ENCODE measurements at regions not wholly inside any gene's neighbourhood (a gene's known extent, or its start where the extent isn't known, plus 50 kb on each side); places are given as distances from the start of the nearest gene placed in this dataset.
A peak's percentile ranks its signal among the peaks of the same experiment; 100 is the strongest.
"Not testable (repeated sequence)": the region's sequence is repeated elsewhere in the genome, so short reads cannot be mapped to it uniquely, and the experiment has no call there.

DNA sequence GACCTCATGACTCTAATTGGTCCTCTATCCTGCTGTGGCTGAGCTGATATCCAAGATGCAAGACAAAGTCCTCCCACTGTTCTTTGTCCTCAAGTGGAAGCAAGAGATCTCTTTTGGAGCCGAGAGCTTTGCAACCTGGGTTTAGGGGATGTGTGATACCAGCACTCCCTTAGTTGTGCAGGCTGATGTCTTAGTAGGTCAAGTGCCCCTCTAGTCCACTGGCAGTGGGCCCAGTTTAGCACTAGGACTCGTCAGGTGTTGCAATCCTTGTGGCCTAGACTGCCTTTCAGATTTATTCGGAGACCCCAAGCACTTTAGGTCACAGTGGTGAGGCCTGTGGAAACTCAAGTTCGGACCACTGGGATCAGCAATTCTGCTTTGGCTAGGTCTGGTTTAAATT is 64.0 kb downstream of the GPRASP3 start:
- no peak for DNase-seq

DNA sequence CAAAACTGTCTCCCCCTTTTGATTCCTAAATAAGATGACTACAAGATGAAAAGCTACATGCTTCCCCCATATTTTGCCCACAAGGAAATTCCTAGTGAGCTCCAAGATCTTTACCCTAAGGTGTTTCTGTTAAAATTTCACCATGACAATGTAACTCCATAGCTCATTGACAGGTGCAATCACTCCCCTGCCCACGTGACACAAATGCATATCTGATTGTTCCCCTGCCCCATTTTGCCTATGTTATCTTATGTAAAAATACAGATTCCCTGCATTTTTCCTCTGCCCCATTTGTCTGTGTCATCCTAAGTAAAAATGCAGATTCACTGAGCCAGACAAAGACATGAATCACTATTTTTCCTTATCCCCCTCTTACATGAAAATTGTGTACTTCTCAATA is 66.7 kb downstream of the GPRASP3 start:
- DNase-seq, result no peak

DNA sequence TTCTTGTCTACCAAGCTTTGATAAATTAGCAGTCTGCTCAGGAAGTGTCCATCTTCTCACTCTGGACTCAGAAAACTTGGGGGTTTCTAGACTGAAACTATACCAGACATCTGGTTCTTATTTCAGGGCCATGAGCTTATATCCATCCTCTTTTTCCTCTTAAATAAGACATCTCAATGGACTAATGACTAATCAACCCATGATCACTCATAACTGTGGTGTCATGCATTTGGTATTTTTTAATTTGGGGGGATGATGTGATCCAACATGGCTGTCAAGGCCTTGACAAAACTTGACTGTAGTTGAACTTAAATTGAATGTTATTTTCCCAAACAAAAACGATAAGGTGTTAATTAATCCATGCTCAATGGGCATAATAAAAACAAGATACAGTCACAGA is 87.8 kb downstream of the GPRASP3 start:
- DNase-seq, result no peak

DNA sequence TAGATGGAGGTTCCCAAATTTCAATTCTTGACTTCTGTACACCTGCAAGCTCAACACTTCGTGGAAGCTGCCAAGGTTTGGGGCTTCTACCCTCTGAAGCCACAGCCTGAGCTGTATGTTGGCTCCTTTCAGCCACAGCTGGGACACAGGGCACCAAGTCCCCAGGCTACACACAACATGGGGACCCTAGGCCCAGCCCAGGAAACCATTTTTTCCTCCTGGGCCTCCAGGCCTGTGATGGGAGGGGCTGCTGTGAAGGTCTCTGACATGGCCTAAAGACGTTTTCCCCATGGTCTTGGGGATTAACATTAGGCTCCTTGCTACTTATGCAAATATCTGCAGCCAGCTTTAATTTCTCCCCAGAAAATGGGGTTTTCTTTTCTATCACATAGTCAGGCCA is 97.7 kb downstream of the GPRASP3 start:
- DNase-seq, result not testable (repeated sequence)

DNA sequence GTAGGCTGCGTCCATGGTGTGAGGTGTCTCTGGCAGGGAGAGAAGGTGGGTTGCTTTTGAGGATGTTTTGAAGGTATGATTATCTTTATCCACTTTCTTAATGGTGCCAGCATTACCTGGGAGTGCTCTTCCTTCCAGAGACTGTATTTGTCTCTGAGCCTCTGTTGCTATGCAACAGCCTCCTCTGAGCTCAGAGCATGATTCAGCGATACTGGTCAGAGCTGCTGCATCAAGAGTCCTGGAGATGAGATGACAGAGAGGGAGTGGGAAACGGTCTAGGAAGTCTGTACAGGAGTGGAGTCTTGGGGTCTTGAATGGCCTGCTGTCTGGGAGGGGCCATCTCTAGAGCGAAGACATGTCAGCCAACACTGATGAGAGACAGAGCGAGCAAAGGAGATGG is 104.4 kb upstream of the RAB40AL start:
- peak; percentile 11 for DNase-seq

DNA sequence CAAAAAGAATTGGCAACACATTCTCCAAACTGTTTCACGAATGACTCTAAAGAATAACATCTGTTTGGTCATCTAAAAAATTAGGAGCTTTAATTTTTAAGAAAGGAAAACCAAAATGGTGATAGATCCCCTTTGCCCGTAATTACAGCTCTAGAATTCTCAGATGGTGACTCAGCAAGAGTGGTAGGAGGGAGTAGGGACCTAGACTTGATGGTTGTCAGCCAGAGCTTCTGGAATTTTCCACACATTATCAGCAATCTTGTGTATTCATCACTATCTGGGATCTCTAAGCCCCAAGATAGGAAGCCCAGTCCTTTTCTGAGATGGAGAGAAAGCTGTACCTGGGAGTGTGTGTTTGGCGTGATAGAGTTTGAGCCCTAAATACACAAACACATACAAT is 103.9 kb upstream of the RAB40AL start:
- DNase-seq, result no peak

DNA sequence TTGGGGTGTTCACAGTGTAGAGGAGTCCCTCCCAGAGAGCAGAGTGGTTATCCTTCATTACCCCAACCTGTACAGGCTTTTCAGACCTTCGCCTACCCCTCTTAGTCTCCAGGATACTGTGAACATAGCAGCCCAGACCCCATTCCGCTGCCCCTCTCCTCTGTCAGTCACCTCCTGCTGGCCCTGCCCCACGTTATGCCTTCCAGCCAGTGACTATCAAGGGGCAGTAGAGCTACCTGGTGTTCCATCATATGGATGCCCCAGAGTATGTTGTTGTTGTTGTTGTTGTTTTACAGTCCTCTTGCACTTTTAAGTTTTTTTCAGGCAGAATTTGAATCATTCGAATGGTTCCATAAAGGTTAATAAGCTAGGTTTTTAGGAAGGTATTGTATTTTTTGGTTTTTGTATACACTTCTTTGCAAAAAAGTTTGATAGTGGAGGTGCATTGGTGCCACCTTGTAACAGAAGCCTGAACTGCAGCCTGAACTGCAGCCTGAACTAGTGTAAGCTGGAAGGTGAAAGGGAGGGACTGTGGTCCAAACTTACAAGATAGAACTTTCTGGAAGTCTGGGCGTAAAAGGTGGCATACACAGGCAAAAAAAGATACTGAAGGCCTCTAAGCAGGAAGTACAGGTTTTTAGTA is 101.4 kb upstream of the RAB40AL start:
- DNase-seq, result peak; percentile 64

DNA sequence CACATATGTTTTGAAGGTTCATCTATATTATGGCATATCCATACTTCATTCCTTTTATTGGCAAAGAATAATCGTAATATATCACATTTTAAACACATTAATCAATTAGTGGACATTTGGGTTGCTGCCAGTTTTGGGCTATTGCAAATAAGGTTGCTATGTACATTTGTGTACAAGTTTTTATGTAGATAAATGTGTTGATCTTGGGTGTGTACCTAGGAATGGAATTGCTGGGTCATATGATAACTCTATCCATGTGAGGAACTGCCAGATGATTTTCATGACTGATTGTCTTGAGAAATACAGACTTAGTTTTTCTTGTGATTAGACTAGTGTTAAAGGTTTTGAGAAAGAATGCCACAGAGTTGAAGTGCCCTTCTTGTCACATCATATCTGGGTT is 99.2 kb upstream of the RAB40AL start:
- DNase-seq, result no peak

DNA sequence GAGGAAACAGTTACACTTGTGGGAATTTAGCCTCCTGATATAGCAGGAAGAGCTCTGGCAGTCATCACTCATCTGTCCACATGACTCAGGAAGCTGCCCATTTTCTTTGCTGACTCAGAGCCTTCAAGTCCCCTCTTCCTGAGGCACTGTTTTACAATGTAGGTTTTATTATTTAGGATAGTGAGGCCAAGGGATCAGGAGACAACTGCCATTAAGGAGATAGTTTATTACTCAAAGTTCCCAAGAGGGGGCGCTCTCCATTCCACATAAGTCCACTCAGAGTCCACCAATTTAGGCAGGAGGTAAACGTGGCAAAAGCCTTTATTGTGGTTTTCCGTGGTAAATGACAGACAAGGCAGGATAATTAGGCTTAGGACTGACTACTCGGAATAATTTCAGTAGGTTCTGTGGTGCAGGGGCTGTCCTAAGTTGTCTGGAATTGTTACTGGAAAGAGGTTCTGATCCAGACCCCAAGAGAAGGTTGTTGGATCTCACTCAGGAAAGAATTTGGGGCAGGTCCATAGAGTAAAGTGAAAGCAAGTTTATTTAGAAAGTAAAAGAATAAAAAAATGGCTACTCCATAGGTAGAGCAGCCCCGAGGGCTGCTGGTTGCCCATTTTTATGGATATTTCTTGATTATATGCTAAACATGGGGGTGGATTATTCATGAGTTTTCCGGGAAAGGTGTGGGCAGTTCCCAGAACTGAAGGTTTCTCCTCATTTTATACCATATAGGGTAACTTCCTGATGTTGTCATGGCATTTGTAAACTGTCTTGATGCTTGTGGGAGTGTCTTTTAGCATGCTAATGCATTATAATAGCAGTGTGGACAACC is 96.0 kb upstream of the RAB40AL start:
- peak; percentile 75 for DNase-seq

DNA sequence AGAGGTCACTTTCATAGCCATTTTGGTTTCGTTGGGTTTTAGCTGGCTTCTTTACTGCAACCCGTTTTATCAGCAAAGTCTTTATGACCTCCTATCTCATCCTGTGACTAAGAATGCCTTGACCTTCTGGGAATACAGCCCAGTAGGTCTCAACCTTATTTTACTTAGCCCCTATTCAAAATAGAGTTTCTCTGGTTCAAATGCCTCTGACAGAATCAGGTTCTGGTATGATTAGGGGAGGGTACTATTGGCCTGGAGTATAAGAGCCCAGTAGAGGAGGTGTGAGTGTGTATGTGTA is 95.4 kb upstream of the RAB40AL start:
- no peak for DNase-seq

DNA sequence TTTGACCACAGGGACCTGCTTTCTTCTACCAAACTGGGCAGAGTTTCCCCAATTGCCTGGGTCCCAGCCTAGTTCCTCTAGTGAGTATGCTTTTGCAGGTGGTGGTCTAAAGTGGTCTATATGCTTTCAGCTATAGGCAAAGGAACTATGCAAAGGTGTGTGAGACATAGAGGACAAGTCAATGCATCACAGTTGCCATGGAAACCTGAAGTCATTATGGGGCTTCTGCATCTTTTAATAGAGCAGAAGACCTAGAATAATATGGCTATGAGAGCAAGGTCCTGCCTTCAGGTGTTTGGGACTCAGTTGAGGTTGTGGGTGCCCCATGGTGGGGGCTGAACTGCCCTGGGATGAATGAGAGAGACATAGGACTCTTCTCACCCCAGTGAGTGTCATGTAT is 92.1 kb upstream of the RAB40AL start:
- DNase-seq, result no peak

DNA sequence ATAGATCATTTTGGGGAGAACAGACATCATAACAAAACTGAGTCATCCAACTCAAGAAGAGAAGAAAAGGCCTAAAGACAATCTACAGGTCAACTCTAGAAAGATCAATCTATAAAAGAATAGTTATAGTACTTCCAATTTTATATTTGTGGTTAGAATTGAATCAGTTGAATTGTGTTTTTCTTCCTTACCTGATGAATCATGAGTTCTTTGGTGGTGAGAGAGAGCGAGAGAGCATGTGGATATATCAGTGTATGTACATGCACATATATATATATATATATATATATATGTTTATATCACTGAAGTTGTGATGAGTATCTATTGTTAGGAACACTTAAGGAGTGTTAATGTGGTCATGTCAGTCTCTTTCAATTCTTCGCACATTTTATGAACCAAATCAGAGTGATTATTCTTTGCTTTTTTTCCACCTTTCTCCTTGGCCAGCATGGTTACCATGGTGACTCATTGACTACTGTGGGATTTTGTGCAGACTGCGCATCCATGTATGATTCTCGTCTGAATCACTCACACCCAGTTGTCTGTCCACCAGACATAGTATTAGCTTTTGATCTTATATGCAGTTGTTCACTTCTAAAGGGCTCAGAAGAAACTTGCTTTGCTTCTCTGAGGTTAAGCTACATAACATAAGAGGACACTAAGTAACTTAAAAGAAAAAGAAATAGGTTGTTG is 90.4 kb upstream of the RAB40AL start:
- DNase-seq, result no peak

DNA sequence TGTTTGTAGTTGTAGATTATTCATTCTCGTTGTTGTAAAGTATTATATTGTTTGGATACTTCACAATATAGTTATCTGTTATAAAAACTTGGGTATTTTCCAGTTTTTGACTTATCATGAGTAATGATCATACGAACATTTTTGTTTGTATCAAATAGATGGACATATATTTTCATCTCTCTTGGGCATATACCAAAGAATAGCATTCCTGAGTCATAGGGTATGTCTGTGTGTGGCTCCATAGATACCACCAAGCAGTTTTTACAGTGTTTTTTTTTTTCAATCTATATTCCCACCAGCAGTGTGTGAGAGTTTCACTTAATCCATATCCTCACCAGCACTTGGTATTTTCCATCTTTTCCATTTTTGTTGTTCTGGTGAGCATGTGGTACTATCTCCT is 89.7 kb upstream of the RAB40AL start:
- no peak for DNase-seq

DNA sequence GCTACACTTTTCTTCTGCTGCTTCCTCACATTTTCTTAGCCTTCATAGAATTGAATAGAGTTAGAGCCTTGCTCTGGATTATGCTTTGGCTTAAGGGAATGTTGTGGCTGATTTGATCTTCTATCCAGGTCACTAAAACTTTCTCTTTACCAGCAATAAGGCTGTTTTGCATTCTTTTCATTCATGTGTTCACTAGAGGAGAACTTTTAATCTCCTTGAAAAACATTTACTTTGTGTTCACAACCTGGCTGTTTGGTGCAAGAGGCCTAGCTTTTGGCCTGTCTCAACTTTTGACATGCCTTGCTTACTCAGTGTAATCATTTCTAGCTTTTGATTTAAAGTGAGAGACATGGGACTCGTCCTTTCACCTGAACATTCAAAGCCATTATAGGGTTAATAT is 87.7 kb upstream of the RAB40AL start:
- no peak for DNase-seq

DNA sequence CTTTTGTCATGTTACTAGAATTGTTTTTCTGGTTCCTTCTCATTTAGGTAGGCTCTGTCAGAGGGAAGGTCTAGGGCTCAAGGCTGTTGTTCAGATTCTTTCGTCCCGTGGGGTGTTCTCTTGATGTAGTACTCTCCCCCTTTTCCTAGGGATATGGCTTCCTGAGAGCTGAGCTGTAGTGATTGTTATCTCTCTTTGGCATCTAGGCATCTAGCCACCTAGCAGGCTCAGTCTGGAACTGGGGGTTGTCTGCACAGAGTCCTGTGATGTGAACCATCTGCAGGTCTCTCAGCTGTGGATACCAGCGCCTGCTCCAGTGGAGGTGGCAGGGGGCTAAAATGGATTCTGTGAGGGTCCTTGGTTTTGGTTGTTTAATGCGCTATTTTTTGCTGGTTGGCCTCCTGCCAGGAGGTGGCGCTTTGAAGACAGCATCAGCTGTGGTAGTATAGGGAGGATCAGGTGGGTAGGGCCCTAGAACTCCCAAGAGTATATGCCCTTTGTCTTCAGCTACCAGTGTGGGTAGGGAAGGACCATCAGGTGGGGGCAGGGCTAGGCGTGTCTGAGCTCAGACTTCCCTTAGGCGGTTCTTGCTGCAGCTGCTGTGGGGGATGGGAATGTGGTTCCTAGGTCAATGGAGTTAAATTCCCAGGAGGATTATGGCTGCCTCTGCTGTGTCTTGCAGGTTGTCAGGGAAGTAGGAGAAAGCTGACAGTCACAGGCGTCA is 78.1 kb upstream of the RAB40AL start:
- peak; percentile 8 for DNase-seq

DNA sequence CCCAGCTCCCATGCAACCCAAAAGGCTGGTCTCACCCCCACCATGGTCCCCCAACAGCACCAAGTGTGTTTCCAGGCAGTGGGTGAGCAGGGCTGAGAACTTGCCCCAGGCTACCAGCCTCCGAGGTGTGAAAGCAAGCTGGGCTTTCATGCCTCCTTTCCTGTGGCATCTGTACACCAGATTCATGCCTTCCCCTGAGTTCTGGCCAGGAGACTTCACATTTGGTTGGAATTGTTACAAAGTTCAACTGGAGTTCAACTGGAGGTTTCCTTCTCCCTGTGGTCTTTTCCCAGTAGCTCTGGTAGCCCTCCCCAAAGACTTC is 77.6 kb upstream of the RAB40AL start:
- no peak for DNase-seq

DNA sequence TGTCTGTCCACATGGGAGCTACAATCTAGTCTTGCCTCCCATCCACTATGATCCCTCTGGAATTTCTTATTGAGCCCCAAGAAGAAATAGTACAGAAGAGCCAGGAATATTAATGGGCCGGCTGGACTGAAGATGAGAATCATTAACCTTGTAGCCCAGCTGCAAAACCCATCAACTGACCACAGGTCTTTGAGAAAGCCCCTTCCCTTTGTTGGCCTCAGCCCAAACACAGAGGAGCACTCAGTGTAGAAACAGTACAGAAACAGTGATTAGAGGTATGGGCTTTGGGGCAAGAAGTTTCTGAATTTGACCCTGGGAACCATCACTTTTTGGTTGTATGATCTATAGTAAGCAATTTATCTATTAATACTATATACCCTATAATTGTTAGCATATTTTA is 76.8 kb upstream of the RAB40AL start:
- DNase-seq, result no peak

DNA sequence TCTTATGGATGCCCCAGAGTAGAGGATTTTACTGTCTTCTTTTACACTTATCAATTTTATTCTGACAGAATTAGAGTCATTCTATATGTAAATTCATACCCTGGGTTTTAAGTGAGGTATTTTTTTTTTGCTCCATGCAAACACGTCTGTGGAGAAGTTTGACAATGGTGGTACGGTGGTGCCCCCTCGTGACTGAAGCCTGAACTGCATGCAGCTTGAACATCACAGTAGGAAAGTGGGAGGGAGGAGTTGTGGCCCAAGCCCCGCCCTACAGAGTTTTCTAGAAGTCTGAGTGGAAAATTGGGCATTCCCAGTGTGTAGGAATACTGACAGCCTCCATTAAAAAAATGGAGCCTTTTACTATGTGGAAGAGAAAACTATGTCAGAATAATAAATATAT is 73.3 kb upstream of the RAB40AL start:
- peak; percentile 85 for DNase-seq

DNA sequence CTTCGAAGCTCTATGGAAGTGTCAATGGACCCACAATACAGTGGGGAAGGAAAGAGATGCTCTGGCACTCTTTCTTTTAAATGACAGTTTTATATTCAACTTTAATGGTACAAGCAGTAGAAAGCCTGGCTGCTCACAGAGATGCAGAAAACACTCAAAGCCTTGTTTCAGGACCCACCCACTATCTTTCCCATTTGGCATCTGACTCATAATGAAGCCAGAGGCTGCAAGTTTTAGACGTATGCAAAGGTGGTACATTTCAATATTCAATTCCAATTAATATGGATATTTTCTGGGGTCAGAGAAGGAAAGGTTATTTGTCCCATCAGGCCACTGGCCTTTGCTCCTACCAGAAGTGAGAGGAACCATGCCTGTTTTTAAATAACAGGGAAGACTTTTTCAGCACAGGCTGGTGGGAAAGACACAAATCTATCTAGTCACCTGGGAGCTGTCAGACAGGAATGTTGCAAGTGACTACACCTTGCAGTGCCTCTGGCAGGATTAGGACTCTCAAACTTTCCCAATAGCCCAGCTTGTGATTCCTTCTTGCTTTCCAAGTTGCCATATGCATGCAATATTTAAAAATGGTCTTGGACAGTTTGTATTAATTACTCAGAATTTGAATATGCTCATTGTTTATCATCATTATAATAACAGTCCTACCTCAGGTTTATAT is 70.0 kb upstream of the RAB40AL start:
- DNase-seq, result no peak

DNA sequence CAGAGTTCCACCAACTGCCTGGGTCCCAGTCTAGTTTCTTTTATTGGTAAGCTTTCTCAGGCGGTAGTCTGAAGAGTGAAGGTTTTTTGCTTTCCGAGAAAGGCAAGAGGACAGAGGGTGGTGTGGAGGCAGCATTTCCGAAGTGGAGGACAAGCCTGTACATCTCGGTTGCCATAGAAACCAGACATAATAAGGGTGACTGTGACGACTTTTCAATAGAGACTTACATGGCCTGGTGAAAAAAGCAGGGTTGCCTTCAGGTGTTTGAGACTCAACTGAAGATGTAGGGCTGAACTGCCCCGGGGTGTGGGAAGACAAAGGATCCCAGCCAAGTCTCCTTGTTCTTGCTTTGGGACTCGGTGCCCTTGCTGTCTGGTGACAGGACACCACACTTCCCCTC is 53.6 kb upstream of the RAB40AL start:
- no peak for DNase-seq

All from dermis blood vessel endothelial cell (primary cell).